ENCODE measurements at regions not wholly inside any gene's neighbourhood (a gene's known extent, or its start where the extent isn't known, plus 50 kb on each side); places are given as distances from the start of the nearest gene placed in this dataset.
A peak's percentile ranks its signal among the peaks of the same experiment; 100 is the strongest.

DNA sequence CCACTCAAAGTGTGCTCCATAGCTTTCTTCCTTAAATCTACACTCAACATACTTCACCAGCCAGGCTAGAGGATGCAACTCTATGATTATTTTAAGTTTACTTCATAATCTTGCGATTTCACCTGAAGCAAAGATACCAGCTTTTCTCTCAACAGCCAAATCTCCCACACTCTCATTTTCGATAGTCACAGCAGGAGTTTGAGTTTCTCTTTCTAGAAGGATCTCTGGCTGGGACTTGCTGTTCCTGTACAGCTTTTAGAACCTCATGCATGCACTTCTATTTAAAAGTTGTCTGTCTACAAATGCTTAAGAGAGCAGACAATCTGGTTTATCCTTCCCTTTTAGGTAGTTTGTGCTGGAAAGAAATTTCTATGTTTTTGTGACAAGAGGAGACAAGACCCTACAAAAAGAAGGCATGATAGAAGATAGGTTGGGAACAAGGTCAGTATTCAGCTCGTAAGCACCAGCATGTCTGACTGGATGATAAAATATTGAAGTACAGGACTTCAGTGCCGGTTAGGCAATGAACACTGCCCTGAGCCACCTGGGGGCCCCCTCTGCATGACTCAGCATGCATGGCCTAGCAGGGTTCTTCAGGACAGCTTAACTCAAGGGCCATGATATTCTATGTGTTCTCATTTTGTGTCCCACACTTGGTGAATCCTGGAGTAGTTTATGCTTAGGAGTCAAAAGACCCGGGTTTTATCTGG is 65.6 kb downstream of the ATXN3L start:
- FAIRE-seq (peak; percentile 96), DNase-seq (ENCODE audit: insufficient read length) (no peak)
- no peak; the same call in 1 of the 2 replicates for TF ChIP-seq TAF1 (IDR thresholded peaks at IDR 0.05; ENCODE audit: borderline replicate concordance, low read depth, low read length)
- TF ChIP-seq POLR2AphosphoS5 (IDR thresholded peaks at IDR 0.05; ENCODE audit: low read depth, low read length): no peak
- TF ChIP-seq POLR2A (IDR thresholded peaks at IDR 0.05; ENCODE audit: low read depth, low read length): peak; percentile 47; the same call in 1 of the 2 replicates

DNA sequence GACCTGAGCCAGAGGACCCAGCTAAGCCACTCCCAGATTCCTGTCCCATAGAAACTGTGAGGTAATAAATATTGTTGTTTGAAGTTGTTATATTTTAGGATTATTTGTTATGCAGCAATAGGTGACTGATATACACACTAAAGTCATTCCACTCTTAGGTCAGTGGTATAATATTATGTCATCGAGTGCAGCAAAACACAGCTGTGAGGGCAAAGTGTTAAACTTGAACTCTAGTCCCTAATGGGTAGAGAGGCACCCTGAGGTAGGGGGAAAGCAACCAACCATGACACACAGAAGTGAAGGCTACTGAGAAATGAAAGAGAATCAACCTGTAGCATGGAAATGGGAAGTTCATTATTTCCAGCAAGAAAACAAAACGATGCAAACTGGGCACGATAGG is 66.6 kb downstream of the ATXN3L start:
- TF ChIP-seq POLR2A (IDR thresholded peaks at IDR 0.05; ENCODE audit: low read depth, low read length): no peak
- no peak for TF ChIP-seq POLR2AphosphoS5 (IDR thresholded peaks at IDR 0.05; ENCODE audit: low read depth, low read length)
- TF ChIP-seq TAF1 (IDR thresholded peaks at IDR 0.05; ENCODE audit: borderline replicate concordance, low read depth, low read length): no peak
- no peak for FAIRE-seq
- no peak for DNase-seq (ENCODE audit: insufficient read length)

- DNase-seq (ENCODE audit: insufficient read length) (no peak), FAIRE-seq (peak; percentile 82)
- TF ChIP-seq TAF1 (IDR thresholded peaks at IDR 0.05; ENCODE audit: borderline replicate concordance, low read depth, low read length): no peak
Observed at GRCh38 chrX:13252726-13253125, 67.1 kb downstream of the ATXN3L start.

DNA sequence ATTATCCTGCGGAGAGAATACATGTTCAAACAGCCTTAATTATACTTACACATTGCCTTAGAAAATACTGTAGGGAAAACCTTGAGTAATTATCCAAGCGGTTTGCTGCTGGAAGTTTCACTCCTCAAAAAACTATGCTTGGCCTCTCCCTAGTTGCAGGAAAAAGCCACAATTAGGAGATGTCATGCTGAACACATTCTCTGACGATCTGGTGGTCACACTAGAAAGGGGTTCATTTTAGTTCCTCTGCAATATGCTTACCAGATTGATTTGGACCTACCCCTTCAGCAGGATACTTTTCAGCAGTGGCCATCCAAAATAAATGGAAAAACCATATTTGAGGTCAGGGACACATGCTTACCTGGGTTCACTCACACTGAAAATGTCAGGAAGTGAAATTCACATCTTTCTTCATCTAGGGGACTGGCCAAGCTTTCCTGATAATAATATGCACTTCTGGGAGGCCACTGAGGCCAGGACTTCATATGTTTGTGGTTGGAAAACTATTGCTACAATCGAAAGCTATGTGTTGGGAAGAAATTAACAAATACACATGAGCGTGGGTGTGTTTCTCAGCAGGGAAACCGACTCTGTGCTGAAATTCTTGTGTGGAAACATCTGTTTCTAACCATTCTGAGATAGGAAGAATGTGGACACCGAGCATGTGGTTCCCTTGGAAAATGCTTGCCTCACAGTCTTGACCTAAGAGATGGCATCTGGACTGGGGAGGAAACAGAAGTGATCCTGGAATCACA is 68.8 kb downstream of the ATXN3L start:
- DNase-seq (ENCODE audit: insufficient read length) (no peak), FAIRE-seq (peak; percentile 74)
- TF ChIP-seq POLR2A (IDR thresholded peaks at IDR 0.05; ENCODE audit: low read depth, low read length): no peak
- TF ChIP-seq POLR2AphosphoS5 (IDR thresholded peaks at IDR 0.05; ENCODE audit: low read depth, low read length): no peak
- TF ChIP-seq TAF1 (IDR thresholded peaks at IDR 0.05; ENCODE audit: borderline replicate concordance, low read depth, low read length): no peak

DNA sequence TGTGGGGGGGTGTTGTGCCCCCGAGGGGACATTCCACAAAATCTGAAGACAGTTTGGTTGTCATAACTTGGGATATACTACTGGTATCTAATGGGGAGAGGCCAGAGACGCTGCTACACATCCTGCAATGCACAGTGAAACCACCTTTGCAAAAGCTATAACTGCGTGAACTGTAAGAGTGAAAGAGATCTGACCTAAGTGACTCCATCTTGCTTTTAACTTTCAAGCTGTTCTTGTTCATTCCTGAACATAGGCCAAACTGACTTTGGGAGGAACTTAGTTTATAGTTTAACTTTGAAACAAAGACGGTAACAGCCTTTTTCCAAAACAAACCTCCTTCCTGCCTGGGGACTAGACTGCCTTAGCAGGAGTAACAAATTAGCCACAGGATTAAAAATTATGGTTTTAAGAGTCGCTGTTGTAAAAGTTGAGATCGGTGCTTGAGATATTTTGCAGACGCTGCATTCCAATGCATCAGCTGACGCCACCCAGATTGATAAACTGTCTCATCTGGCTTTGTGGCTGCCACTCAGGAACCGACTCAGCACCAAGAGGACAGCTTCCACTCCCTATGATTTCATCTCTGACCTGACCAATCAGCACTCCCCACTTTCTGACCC is 70.9 kb downstream of the ATXN3L start:
- TF ChIP-seq TAF1 (IDR thresholded peaks at IDR 0.05; ENCODE audit: borderline replicate concordance, low read depth, low read length): no peak
- TF ChIP-seq POLR2A (IDR thresholded peaks at IDR 0.05; ENCODE audit: low read depth, low read length): no peak
- TF ChIP-seq POLR2AphosphoS5 (IDR thresholded peaks at IDR 0.05; ENCODE audit: low read depth, low read length): no peak
- DNase-seq (ENCODE audit: insufficient read length) (no peak), FAIRE-seq (peak; percentile 81)

DNA sequence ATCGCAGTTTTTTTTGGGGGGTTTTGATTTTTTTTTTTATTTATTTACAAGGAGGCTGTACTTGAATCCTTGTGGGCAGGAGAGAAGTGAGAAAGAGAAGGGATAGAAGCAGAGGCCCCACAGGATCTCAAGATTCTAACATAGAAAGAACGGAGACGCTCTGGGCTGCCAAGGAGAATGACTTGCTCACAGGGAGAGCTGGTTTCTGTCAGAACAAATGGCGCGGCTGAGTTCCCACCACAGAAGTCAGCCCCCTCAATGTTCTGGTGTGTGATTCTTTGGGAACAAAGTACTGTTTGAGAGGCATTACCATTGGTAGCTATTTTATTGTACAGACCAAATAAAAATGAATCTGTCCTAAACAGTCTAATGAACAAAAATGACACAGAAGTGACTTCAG is 80.6 kb downstream of the ATXN3L start:
- DNase-seq (ENCODE audit: insufficient read length) (no peak), FAIRE-seq (no peak)

GRCh38 chrX:13235930-13236329 is 83.9 kb downstream of the ATXN3L start:
- FAIRE-seq (peak; percentile 90), DNase-seq (ENCODE audit: insufficient read length) (no peak)
- TF ChIP-seq POLR2A (IDR thresholded peaks at IDR 0.05; ENCODE audit: low read depth, low read length) (no peak), TAF1 (IDR thresholded peaks at IDR 0.05; ENCODE audit: borderline replicate concordance, low read depth, low read length) (no peak), POLR2AphosphoS5 (IDR thresholded peaks at IDR 0.05; ENCODE audit: low read depth, low read length) (no peak)

More for the DNA sequence above, 80.6 kb downstream of the ATXN3L start:
- no peak for TF ChIP-seq POLR2A (IDR thresholded peaks at IDR 0.05; ENCODE audit: low read depth, low read length)
- no peak for TF ChIP-seq TAF1 (IDR thresholded peaks at IDR 0.05; ENCODE audit: borderline replicate concordance, low read depth, low read length)
- TF ChIP-seq POLR2AphosphoS5 (IDR thresholded peaks at IDR 0.05; ENCODE audit: low read depth, low read length): no peak

DNA sequence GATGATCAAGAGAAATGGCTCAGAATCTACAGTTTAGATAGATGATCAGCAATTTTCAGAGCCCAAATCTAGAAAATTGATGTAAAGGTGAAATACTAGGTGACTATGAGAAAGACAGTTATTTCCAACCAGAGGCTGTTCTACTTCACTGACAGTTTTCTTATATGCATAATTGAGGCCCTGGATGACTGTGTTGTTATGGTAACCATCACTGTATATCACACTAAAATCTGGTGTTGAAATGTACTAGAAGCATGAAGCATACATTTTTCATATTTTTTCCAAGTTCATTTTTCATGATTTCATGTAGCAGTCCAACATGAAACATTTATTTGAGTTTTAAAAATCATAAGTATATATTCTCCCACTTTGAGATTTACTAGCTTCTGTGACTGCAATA is 87.4 kb downstream of the ATXN3L start:
- no peak for DNase-seq (ENCODE audit: insufficient read length)
- FAIRE-seq: no peak
- TF ChIP-seq POLR2A (IDR thresholded peaks at IDR 0.05; ENCODE audit: low read depth, low read length) (no peak), TAF1 (IDR thresholded peaks at IDR 0.05; ENCODE audit: borderline replicate concordance, low read depth, low read length) (no peak), POLR2AphosphoS5 (IDR thresholded peaks at IDR 0.05; ENCODE audit: low read depth, low read length) (no peak)

DNA sequence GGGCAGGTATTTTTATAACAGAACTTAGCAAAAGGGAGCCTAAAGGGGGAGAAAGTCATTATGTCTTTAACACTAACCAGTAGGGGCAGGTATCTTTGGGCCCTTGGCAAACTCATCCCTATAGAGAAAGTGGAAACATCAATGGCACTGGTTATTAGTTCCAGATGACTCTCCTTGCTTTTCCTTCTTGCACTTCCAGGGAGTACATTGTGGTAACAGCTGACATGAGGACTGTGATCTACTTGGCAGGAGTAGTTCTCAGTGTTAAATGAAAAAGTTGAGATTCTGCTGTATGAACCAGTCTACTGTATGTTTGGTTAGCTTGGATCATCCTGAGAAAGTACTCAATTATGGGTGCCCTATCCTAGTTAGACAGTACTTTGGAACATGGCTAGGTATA is 93.6 kb downstream of the ATXN3L start:
- DNase-seq (ENCODE audit: insufficient read length): no peak
- no peak for FAIRE-seq
- TF ChIP-seq TAF1 (IDR thresholded peaks at IDR 0.05; ENCODE audit: borderline replicate concordance, low read depth, low read length): no peak
- no peak for TF ChIP-seq POLR2AphosphoS5 (IDR thresholded peaks at IDR 0.05; ENCODE audit: low read depth, low read length)
- TF ChIP-seq POLR2A (IDR thresholded peaks at IDR 0.05; ENCODE audit: low read depth, low read length): no peak

- FAIRE-seq (no peak), DNase-seq (ENCODE audit: insufficient read length) (no peak)
- no peak for TF ChIP-seq POLR2AphosphoS5 (IDR thresholded peaks at IDR 0.05; ENCODE audit: low read depth, low read length)
- no peak for TF ChIP-seq POLR2A (IDR thresholded peaks at IDR 0.05; ENCODE audit: low read depth, low read length)
Observed at GRCh38 chrX:13223868-13224567, 95.8 kb downstream of the ATXN3L start.

- DNase-seq (ENCODE audit: insufficient read length): no peak
- FAIRE-seq: no peak
- TF ChIP-seq POLR2A (IDR thresholded peaks at IDR 0.05; ENCODE audit: low read depth, low read length) (no peak), POLR2AphosphoS5 (IDR thresholded peaks at IDR 0.05; ENCODE audit: low read depth, low read length) (no peak)
Observed at GRCh38 chrX:13220916-13221315, 98.9 kb downstream of the ATXN3L start.

All from GM12892 (cell line).